Thyroid gland (tissue), 4 donors: ENCODE measurements at regions not wholly inside any gene's neighbourhood (a gene's known extent, or its start where the extent isn't known, plus 50 kb on each side); places are given as distances from the start of the nearest gene placed in this dataset.

Source experiments
- DNase-seq, 2 donors: peaks; one replicate each; pipeline ENCODE4 v3.0.0-alpha.2; 2019
- H3K27ac ChIP-seq, 3 donors: fragments of 200-600 bp; sonication (generic); 1 replicate in 2 of 3; 2 replicates in 1 of 3; pipeline ENCODE4 v1.5.1; 2016 to 2019; ENCODE audit warnings: mild to moderate bottlenecking in 1 of 3, moderate library complexity in 1 of 3
- H3K27me3 ChIP-seq: fragments of 200-600 bp; sonication (generic); one replicate; pipeline ENCODE4 v1.5.1; 2019
- H3K36me3 ChIP-seq, 2 donors: fragments of 200-600 bp; sonication (generic); one replicate each; pipeline ENCODE4 v1.5.1; 2016 to 2019
- H3K4me1 ChIP-seq, 2 donors: fragments of 200-600 bp; sonication (generic); one replicate each; pipeline ENCODE4 v1.5.1; 2017 to 2019
- H3K4me3 ChIP-seq, 3 donors: fragments of 200-600 bp; sonication (generic); replicated peaks in 1 of 3; 1 replicate in 2 of 3; 2 replicates in 1 of 3; pipeline ENCODE4 v1.5.1; 2016; ENCODE audit warnings: mild to moderate bottlenecking in 1 of 3
- H3K9me3 ChIP-seq: fragments of 200-600 bp; sonication (generic); one replicate; pipeline ENCODE4 v1.5.1; 2017
- POLR2A ChIP-seq, 2 donors: fragments of 450-650 bp; IDR thresholded peaks; one replicate each; pipeline ENCODE4 v1.6.1; 2017; ENCODE audit warnings: antibody characterized with exemption in 2 of 2, mild to moderate bottlenecking in 2 of 2, moderate library complexity in 1 of 2
- WGBS, 2 donors: methylation state at CpG; one replicate each; pipeline ENCODE4 v1.1.5; 2017; 5-methylcytosine and 5-hydroxymethylcytosine counted together
- intact Hi-C: fragments of 100-400 bp; cut with DNase I; formaldehyde crosslinking; loops from one replicate; pipeline ENCODE4 v1.15.1; 2023
- TF ChIP-seq, protein P1 (sequence below), 6 experiments: fragments of 200-600 bp in 3 of 6; fragments of 450-650 bp in 3 of 6; sonication (generic) in 3 of 6; IDR thresholded peaks; one replicate each; pipeline ENCODE4 v1.5.1; 2016 to 2019; ENCODE audit warnings: antibody characterized with exemption in 6 of 6, mild to moderate bottlenecking in 2 of 6, inconsistent platforms in 1 of 6, moderate library complexity in 1 of 6

DNA sequence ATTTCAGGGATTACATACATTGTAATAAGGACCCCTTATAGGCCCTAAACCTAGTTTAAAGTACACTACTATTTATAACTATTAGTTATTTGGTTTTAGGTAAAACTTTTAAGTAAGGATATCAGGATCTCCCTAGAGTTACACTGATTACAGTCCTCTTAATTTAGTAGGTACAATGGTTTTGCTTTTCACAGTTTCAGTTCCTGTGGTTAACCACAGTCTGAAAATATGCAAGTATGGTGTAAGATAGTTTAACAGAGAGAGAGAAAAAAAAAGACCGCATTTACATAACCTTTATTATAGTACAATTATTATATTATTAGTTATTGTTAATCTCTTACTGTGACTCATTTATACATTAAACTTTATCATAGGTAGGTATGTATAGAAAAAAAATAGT is 725.3 kb upstream of the PTPRD start:
- Histone ChIP-seq H3K27ac (no peak overlapping the region), H3K9me3 (no peaks in the 10 kb centered on the region), H3K36me3 (no peaks in the 10 kb centered on the region), H3K27me3 (no peaks in the 10 kb centered on the region), H3K4me3 (no peak overlapping the region), H3K4me1 (no peaks in the 10 kb centered on the region)
- DNase-seq: no peak
- TF ChIP-seq POLR2A (IDR thresholded peaks at IDR 0.05): no peak
- TF ChIP-seq, protein P1, sequence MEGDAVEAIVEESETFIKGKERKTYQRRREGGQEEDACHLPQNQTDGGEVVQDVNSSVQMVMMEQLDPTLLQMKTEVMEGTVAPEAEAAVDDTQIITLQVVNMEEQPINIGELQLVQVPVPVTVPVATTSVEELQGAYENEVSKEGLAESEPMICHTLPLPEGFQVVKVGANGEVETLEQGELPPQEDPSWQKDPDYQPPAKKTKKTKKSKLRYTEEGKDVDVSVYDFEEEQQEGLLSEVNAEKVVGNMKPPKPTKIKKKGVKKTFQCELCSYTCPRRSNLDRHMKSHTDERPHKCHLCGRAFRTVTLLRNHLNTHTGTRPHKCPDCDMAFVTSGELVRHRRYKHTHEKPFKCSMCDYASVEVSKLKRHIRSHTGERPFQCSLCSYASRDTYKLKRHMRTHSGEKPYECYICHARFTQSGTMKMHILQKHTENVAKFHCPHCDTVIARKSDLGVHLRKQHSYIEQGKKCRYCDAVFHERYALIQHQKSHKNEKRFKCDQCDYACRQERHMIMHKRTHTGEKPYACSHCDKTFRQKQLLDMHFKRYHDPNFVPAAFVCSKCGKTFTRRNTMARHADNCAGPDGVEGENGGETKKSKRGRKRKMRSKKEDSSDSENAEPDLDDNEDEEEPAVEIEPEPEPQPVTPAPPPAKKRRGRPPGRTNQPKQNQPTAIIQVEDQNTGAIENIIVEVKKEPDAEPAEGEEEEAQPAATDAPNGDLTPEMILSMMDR (IDR thresholded peaks at IDR 0.05): no peak
- 87 to 94% methylated on average over 1 of the region's 1 CpG for WGBS, 2 donors
- intact Hi-C loops: no loop called here

DNA sequence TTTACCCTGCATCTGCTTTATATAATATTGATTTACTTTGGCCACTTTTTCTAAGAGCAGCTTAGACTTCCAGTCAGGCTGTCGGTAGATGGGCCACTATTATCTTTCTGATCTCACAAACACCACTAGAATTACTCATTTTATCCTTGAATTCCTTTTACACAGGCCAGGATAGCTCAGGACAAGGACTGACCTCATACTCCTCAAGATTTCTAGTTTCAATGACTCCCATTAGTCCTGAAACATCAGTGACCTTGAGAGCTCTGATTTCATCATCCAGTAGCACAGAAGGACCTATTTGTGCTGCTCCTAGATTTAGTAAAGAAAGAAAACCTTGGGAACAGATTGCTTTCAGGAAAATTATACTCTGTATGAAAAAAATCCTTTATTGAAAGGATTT is 727.9 kb upstream of the PTPRD start:
- Histone ChIP-seq H3K27me3 (no peaks in the 10 kb centered on the region), H3K4me1 (no peaks in the 10 kb centered on the region), H3K4me3 (no peak overlapping the region), H3K9me3 (no peaks in the 10 kb centered on the region), H3K36me3 (no peaks in the 10 kb centered on the region), H3K27ac (no peak overlapping the region)
- DNase-seq: no peak
- TF ChIP-seq POLR2A (IDR thresholded peaks at IDR 0.05): no peak
- TF ChIP-seq, protein P1 (IDR thresholded peaks at IDR 0.05): no peak
- intact Hi-C loops: no loop called here
- 34 to 41% methylated on average over 1 of the region's 1 CpG for WGBS, 2 donors

DNA sequence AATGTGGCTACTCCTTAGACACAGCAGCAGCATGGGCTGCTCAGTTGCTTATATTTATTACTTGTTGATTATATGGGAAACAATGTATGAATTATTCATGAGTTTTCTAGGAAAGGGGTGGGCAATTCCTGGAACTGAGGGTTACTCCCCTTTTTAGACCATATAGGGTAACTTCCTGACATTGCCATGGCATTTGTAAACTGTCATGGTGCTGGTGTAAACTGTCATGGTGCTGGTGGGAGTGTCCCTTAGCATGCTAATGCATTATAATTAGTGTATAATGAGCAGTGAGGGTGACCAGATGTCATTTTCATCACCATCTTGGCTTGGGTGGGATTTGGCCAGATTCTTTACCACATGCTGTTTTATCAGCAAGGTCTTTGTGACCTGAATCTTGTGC is 734.6 kb upstream of the PTPRD start:
- no peaks in the 10 kb centered on the region for H3K4me1 ChIP-seq
- no peak for TF ChIP-seq POLR2A (IDR thresholded peaks at IDR 0.05)
- TF ChIP-seq, protein P1 (IDR thresholded peaks at IDR 0.05): no peak
- intact Hi-C loops: no loop called here
- no peak overlapping the region for H3K27ac ChIP-seq
- no peaks in the 10 kb centered on the region for H3K9me3 ChIP-seq
- DNase-seq: no peak
- H3K36me3 ChIP-seq: no peaks in the 10 kb centered on the region
- no peaks in the 10 kb centered on the region for H3K27me3 ChIP-seq
- H3K4me3 ChIP-seq: no peak overlapping the region

DNA sequence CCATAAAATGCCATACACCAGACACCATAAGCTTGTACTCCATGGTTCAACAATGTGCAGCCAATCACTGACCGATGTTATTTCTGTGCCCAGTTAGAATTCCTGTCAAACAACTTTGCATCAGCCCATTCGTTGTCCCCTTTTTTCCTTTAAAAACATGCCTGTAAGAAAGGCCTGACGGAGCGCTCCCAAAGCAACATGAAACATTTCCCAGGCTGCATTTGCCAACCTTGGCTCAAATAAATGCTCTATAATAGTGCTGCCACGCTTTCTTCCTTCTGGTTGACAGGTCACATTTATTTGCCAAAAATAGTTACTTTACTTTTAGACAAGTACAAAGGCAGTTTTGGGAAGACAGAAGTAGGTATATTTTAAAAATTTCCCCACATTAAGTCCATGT is 735.6 kb upstream of the PTPRD start:
- H3K27ac ChIP-seq: no peak overlapping the region

DNA sequence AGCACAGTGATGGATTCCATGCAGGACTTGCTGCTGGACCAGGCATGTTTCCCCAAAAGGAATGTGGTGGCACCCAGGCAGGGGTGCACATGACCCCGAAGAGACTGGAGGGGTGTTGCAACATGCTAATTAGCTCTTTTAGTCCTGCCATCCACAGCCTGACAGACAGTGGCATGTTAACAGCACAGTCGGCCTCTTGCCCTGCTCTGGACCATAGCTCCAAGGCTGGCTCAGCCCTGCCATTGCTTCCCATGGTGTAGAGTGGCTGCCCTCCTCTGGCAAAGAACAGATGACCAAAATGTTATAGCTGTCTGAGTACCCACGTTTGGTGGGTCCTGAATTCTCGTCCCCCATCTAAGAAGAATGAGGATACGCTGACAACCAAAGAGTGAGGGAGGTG is 736.4 kb upstream of the PTPRD start:
- Histone ChIP-seq H3K9me3 (no peaks in the 10 kb centered on the region), H3K36me3 (no peaks in the 10 kb centered on the region), H3K27me3 (no peaks in the 10 kb centered on the region), H3K4me3 (no peak overlapping the region), H3K27ac (no peak overlapping the region), H3K4me1 (no peaks in the 10 kb centered on the region)
- no peak for DNase-seq
- intact Hi-C loops: no loop called here
- WGBS, 2 donors: 90 to 94% methylated on average over 4 to 5 of the region's 5 CpGs
- TF ChIP-seq POLR2A (IDR thresholded peaks at IDR 0.05): no peak
- TF ChIP-seq, protein P1 (IDR thresholded peaks at IDR 0.05): no peak

More for the DNA sequence above, 735.6 kb upstream of the PTPRD start:
- 53 to 63% methylated on average over 5 of the region's 5 CpGs for WGBS, 2 donors
- Histone ChIP-seq H3K4me1 (no peaks in the 10 kb centered on the region), H3K9me3 (no peaks in the 10 kb centered on the region), H3K27me3 (no peaks in the 10 kb centered on the region), H3K36me3 (no peaks in the 10 kb centered on the region), H3K4me3 (no peak overlapping the region)
- intact Hi-C loops: no loop called here
- TF ChIP-seq, protein P1 (IDR thresholded peaks at IDR 0.05): no peak
- no peak for TF ChIP-seq POLR2A (IDR thresholded peaks at IDR 0.05)
- DNase-seq: no peak
